ENCODE measurements at regions not wholly inside any gene's neighbourhood (a gene's known extent, or its start where the extent isn't known, plus 50 kb on each side); places are given as distances from the start of the nearest gene placed in this dataset.

DNA sequence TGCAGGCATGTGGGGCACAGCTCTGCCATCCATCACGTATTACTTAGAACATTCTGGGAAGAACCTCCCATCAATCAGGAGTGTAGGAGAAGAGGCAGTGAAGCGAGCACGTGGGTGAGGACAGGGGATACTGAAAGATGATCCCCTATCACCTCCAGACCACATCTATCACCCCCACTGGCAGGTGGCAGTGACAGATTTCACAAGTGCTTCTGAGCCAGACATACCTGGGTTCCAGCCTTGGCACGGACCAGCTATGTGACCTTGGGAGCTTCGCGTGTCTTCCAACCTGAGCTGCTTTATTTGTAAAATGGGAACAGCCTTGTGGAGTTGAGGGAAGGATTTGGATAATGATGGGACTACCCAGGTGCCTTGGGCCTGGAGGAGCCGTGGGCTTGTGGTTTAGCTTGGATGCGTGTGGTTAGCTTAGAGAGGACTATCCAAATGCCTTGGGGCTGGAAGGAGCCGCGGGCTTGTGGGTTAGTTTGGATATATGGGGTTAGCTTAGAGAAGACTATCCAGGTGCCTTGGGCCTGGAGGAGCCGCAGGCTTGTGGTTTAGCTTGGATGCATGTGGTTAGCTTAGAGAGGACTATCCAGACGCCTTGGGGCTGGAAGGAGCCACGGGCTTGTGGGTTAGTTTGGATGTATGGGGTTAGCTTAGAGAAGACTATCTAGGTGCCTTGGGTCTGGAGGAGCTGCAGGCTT is 206.4 kb downstream of the ENGASE start:
- no peak for DNase-seq (ENCODE audit: low spot score)

DNA sequence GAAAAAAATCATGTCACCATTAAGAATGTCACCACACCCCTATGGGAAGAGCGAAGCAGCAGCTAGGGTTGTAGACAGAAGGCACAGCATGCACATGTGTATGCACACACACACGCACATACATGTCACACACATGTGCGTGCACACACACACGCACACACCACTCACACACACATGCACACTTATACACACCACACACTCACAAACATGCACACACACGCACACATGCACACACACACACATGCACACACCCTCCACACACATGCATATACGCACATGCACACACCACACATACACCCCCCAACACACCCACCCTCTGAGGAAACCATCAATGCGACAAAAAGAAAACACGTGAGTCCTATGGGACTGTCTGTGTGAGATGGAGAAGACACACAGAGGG is 205.4 kb downstream of the ENGASE start:
- DNase-seq (ENCODE audit: low spot score): no peak

DNA sequence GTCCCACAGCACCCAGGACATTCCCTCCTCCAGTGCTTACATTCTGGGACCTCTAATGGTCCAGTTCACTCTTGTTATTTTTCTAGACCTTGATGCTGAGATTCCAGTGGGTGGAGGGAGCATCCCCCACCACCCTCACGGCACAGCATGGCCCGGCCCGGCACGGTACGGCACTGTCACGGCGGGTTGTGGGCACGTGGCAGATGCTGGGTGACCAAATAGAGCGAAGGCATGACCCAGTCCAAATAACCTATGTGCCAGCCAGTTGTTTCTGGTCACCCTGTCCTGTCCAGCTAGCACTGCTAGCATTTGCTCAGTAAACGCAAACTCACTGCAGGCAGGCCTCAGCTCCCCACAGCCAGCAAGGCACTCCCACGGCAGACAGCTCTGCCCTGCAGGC is 204.7 kb downstream of the ENGASE start:
- no peak for DNase-seq (ENCODE audit: low spot score)

DNA sequence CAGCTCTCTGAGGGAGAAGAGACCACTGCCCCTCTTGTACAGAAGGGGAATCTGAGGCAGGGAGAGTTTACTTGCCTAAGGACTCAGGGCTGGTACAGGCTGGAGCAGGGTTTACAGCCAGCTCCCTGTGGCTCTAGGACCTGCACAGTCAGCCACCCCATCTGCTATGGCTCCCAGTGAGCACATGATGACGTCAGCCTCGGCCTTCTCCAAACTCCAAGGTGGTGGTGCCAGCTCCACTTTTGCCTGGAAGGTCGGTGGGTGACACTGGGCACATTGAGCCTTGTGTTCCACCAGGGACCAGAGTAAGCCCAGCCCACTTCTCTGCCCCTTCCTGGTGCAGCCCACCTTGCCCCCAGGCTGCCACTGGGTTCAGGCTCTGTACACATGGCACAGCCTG is 202.2 kb downstream of the ENGASE start:
- DNase-seq (ENCODE audit: low spot score): no peak

DNA sequence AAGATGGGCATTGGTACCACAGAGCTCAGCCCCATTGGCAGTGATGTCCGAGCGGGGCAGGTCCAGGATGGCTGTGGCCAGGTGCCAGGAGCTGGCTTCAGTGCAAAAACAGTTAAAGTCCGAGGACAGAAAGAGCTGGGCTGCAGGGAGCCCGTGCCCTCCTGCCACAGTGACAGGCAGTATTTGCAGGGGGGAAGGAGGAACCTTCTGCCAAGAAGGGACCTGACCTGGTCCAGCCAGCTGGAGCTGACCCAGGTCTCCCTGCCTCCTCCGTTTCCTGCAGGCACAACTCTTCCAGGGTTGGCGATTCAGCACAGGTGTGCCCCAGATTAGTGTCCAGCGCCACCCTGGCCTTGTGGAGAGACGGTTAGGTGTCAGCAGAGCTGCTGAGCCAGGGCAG is 199.0 kb downstream of the ENGASE start:
- no peak for DNase-seq (ENCODE audit: low spot score)

DNA sequence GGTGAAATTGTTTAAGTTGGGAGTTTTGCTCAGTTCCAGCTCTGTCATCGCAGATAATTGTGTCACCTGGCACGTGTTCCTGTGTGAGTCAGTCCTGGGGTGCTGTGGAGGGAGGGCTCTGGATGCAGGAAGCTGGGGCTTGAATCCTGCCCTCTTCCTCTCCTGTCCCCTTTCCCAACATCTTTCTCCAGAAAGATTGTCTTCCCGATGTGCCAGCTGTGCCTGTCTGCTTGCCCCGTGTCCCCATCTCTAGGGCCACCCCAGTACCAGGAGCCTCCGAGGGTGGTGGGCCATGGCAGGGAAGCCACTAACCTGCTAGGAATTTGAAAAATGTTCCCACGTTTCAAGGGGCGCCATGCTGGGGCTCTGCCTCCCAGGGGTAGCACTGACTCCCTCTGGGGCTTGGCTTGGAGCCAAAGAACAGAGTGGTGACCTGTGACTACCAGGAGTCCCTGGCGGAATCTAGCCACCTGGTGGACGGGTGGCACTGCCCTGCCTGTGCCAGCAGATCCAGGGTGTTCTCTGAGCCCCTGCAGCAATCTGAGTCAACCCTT is 198.1 kb downstream of the ENGASE start:
- DNase-seq (ENCODE audit: low spot score): no peak

DNA sequence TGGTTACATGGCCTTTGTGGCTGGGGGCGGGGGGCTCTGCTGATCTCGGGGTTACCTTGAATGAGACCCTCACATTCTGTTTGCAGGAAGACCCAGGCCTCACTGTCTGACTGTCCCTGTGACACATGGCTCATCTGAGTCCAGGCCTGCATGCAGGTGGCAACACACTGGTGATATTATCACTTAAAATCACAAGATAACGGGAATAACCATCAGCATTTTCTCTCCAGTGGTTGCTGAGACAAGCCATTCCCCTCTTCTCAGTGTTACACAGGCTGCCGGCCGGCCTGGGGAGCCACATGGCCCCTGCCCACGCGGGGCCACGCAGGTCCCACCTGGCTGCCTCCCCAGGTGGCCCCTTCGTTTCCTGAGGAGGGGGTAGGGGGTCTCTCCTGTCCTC is 197.6 kb downstream of the ENGASE start:
- no peak for DNase-seq (ENCODE audit: low spot score)

DNA sequence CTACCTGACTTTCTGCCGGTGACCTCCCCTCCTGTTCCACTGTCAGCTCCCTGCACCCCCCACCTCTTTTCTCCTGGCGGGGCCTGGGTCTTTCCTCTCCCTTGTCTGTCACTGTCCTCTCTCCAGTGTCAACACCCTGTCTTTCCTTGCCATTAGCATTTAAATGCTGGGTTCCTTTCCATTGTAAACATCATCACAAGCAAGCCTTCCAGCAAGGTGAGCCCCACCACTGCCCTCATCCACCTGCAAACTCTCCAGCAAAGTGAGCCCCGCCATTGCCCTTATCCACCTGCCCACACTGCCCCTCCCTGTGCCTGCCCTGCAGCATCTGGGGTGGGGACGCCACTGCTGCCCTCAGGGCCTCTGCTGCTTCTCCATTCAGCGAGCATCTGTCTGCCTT is 195.0 kb downstream of the ENGASE start:
- DNase-seq (ENCODE audit: low spot score): no peak

DNA sequence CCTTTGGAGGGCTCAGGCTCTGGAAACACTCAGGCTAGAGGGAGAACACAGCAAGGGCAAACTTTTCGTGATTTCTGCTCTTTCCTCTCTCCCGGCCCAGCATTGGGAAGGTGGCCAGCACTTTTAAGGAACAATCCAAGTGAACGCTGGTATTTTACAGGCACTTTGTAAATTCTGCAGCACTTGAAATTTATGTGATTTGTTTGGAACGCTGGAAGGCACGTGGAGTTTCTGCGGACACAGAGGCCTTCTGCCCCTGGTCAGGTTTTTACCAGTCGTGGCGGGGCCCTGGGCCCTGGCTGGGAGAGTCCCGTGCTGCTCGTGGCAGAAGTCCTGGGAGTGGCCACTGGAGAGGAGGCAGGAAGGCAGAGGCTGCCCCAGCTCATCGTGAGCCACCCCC is 188.6 kb downstream of the ENGASE start:
- DNase-seq (ENCODE audit: low spot score): no peak

DNA sequence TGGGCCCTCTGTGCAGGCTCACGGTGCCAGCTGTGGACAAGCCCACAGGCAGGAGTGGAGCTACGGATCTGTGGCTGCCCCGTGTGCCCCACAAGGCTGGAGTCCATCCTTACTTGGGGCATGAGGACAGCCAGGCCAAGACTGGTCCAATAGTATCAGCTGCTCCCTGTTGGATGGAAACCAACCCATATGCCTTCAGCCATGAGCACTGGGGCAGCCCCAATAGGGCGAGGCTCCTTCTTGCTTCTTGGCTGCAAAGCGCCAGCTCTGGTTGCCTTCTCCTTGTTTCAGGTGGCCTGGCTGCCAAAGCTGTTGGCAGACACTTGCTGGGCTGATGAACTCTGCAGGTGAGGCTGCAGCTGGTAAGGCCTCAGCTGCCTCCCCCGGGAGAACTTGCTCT is 188.0 kb downstream of the ENGASE start:
- DNase-seq (ENCODE audit: low spot score): no peak

DNA sequence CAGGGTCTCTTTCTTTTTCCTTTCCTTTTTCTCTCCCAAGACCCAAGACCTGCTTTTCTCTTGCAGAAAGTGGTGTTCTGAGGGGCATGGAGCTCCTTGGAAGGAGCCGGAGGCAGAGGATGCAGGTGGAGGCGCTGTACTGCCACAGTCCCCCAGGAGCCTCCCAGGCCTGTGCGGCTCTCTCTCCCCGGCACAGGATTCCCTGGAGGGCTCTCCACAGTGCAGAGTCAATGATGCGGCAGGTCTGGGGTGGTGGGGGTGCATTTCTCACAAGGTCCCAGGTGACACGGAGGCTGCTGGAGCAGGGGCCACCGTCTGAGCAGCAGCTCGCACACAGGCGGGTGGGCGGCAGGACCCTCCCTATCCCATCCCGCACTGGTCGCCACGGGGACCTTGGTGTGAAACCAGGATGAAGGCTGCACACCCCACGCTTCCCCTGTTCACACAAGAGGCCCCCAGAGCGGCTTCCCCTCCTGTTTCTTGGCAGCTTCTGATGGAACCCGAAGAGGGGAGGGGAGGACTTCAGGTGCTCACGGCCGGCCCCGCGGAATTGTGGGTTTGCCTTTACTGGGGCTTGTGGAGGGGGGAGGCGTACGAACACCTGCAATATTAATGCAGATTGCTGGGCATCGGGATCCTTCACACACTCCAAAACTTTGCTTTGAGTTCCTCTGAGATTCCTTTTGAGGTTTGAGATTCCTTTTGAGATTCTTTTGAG is 186.9 kb downstream of the ENGASE start:
- DNase-seq (ENCODE audit: low spot score): no peak

DNA sequence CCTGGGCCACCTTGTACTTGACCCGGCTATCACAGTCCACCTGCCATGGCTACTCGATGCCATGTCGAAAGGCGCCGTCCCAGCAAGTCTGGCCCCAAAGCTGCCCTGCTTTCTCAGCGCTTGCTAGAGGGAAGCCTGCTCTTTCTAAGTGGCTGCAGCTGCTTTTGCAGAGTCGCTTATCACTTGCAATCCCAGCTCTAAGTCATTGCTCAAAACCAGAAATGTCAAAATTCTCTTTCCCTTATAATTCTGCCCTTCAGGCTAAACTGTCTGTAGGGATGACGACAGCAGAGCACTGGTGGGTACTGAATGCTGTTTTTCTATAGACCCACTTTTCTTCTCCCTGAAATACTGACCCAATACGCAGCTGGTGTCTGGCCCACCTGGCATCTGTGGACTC is 184.2 kb downstream of the ENGASE start:
- no peak for DNase-seq (ENCODE audit: low spot score)

DNA sequence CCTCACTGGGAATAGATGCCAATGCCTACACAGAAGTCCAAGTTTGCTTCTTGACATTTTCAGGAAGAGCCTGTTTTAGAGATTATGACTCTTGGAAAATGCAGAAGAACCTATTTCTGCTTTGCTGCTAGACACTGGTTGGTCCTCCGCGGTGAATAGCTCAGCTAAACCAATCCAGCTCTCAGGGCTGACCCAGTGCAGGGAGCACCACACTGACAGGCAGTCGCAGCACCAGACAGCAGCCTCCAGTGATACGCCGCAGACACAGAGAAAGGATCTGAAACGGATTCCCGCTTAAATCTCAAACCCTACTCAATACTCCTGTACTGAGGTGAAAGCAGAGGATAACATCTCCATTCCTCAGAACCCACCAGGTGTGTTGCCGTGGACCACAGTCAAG is 183.4 kb downstream of the ENGASE start:
- no peak for DNase-seq (ENCODE audit: low spot score)

DNA sequence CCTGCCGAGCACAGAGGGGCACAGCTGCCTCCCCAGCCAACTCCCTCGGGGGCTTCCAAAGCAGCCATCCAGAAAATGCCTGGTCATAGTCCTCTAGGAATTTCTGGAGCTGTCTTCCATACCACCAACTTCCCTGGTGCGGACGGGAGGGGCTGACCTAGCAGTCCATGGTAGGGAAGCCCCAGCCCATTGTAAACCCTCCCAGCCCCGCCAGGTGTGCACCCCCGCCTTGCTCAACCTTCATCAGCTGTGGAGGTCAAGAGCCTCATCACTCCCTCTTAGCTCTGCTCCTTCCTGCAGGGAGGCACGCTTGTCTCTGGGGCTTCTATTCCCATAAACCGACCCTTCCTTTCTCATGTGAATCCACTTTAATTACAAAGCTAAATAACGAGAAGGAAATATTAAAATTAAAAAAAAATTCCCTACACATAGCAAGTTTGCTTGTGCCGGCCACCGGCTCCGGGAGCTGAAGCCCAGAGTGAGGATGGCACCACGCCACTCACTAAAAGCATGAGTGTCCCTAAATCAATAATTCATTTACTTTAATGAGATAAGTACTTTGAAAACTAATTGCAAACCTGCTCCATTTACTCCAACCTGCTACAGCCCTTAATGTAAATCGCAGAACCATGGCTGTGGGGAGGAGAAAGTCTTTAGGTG is 181.4 kb downstream of the ENGASE start:
- no peak for DNase-seq (ENCODE audit: low spot score)

DNA sequence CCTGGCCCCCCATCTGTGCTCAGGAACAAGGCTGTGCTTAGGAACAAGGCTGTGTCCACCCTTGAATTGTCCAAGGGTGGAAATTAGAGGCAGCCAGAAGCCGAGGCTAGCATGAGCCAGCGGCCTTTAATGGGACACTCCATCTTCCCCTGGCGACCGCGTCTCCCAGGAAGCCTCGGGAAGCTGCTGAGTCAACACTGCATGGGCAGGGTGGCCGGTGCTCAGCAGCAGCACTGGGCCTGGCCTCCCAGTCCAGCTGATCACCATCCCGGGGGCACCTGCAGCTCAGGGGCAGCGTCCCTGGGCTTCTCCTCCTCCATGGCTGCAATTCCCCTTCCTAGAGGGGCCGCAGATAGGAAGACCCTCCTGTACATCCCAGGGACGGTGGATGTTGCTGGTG is 180.8 kb downstream of the ENGASE start:
- DNase-seq (ENCODE audit: low spot score): no peak

DNA sequence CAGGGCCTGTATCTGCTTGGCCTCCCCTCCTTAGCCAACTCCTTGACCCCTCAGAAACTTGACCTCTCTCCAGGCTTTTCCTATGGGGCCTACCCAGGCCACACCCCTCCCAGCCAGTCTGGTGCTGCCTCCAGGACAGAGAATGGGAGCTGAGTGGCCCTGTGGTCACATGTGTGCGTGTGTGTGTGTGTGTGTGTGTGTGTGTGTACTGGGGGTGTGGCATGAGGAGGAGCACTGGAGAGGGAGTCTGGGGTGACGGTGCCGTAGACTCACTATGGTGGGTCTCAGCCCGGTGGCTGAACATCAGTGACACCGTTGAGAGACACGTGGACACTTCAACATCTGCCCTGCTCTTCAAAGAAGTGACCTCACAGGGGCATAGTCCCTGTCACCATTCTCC is 180.4 kb downstream of the ENGASE start:
- no peak for DNase-seq (ENCODE audit: low spot score)

DNA sequence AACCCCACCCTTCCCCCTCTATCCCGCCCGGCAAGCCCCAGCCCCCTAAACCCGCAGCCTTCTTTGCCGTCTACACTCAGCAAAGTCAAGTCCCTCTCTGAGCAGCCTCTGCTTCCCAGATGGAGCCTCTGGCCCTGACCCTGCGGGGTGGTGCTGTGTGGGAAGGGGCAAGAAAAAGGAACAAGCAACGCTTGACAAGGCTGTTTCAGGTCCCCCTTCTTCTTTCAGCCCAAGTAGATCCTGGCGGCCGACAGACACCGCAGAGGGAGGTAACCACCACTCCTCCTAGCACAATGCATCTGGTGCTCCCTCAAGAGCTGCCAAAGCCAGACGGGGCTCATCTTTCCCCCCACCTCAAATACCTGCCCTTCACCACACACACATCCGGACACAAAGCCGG is 178.3 kb downstream of the ENGASE start:
- DNase-seq (ENCODE audit: low spot score): no peak

DNA sequence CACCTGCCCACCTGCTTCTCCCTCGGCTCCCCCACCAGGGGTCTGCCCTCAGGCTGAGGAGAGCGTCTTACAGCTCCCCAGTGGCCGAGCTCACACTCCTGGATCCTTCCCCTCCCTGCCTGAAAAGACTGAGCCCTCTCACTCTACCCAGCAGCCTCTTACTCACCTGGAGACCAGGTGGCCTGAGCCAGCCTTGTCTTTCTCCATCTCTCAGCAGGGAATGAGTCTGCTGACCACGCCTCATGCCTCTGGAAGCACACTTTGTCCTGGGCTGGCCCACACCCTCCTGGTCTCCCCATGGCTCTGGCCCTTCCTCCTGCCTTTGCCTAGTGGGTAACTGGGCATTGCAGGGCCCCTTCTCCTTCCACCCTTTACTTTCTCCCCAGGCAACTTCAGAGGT is 177.2 kb downstream of the ENGASE start:
- no peak for DNase-seq (ENCODE audit: low spot score)

DNA sequence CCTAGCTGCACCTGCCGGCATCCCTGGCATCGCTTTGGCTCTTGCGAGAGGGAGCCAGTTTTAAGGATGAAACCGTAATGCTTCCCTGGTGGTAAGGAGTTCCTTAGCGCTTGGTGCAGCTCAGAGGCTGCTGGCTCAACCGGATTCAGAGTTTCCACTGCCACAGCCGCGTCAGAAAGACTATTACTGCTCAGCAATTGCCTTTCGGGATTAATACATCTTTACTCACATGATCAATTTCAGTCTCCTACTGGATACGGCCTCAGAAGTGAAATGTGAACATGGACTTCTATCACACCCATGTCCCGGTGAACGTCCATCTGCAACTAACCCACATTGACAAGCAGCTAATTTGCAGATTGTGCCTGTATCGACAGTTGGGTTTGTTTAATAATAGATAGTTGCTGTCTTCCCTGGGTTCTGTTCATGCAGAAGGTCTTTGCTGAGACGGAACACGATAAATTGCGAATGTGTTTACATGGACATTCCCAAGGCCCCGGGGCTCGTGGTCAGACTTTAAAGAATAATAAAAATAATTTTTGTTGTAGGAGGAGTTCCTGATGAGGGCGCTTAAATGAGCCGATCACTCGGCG is 175.4 kb downstream of the ENGASE start:
- no peak for DNase-seq (ENCODE audit: low spot score)

DNA sequence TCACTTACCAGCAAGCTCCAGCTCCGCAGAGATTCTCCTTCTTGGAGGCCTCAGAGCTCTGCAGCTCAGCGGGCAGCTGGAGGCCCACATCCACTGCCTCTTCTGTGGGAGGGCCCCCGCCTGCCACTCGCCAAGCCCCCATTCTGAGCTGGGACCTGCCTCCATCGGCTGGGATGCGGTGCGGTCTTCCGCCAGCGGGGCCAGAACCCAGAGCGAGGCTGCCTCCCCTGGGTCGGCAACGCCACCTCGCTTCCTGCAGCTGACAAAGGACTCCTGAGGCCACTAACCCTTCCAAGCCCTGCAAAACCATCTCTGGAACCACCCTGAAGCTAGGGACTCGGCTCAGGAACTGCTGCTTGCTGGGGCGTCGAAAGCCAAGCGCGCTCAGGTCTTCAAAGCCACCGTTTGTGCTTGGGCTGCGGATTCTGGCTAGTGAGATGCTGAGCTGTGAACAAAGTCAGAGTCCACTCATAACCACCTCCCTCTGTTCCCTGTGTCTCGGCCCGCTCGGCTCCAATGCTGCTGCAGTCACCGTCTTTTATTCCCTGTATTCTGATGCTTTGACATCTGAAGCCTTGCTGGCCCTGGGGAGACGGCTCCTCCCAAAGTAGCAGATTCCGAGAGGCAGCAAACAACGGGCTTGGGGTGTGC is 174.3 kb downstream of the ENGASE start:
- DNase-seq (ENCODE audit: low spot score): no peak

DNA sequence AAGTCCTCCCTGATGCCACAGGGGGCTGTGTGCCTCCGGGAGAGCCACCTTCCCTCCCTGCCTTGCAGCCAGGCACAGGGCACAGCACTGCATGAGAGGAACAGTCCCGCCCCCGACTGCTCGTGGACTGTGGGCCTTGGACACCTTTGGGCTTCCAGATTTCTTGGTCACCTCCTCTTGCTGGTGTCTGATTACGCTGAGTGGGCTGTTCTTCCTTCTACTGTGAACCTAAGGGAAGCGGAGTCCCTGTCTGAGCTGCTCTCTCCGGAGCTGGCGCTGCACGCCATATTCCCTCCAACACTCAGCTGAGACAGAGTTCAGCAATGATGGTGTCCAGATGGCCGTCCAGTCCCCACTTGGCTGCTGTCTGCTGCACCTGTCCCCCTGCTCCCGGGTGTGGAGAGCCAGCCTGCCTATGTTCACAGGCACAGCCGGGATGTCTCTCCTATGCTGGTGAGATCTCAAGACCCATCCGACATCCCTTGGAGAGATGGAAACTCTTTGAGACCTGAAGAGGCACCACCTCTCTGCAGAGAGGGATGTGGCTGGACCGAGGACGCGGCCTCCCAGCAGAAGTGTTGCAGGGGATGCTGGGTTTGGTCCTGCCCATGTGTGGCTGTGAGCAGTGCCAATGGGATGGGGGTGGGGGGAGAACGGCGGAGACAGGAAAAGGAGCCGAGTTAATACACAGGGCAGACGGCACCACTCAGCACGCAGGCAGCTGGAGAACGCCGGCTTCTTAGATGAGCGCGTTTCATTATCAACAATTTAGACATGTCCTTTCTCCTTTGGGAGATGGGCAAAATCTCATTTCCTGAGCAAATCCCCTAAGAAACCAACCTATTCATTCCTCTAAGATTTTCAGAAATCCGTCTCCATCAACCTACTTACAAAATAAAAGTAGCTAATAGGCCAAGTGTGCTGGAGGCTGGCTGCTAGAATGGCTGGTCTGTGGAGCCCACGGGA is 171.9 kb downstream of the ENGASE start:
- DNase-seq (ENCODE audit: low spot score): no peak
